ENCODE measurements at regions not wholly inside any gene's neighbourhood (a gene's known extent, or its start where the extent isn't known, plus 50 kb on each side); places are given as distances from the start of the nearest gene placed in this dataset.

GRCh38 chr12:69105101-69105962 lies 134.0 kb upstream of the CPSF6 start:
- TF ChIP-seq CTCF (IDR thresholded peaks at IDR 0.05) (no peak), POLR2A (IDR thresholded peaks at IDR 0.05) (no peak)

All from lower leg skin (tissue), 3 donors.